ENCODE measurements at regions not wholly inside any gene's neighbourhood (a gene's known extent, or its start where the extent isn't known, plus 50 kb on each side); places are given as distances from the start of the nearest gene placed in this dataset.

GRCh38 chr10:4063717-4064116 lies 278.7 kb upstream of the KLF6 start:
- no peak for DNase-seq

GRCh38 chr10:4062751-4063150 lies 277.7 kb upstream of the KLF6 start:
- DNase-seq: no peak

- no peak for DNase-seq
Observed at GRCh38 chr10:4062072-4062471, 277.1 kb upstream of the KLF6 start.

GRCh38 chr10:4061441-4061951 lies 276.5 kb upstream of the KLF6 start:
- DNase-seq: no peak

GRCh38 chr10:4059471-4060138 lies 274.6 kb upstream of the KLF6 start:
- DNase-seq: no peak

- DNase-seq: no peak
Observed at GRCh38 chr10:4058514-4059029, 273.6 kb upstream of the KLF6 start.

GRCh38 chr10:4057725-4058513 lies 272.9 kb upstream of the KLF6 start:
- no peak for DNase-seq

GRCh38 chr10:4057021-4057420 lies 272.0 kb upstream of the KLF6 start:
- DNase-seq: no peak

GRCh38 chr10:4054656-4055435 lies 269.8 kb upstream of the KLF6 start:
- no peak for DNase-seq

- DNase-seq: no peak
Observed at GRCh38 chr10:4053940-4054339, 268.9 kb upstream of the KLF6 start.

GRCh38 chr10:4051641-4052151 lies 266.7 kb upstream of the KLF6 start:
- DNase-seq: no peak

GRCh38 chr10:4051011-4051640 lies 266.1 kb upstream of the KLF6 start:
- no peak for DNase-seq

- DNase-seq: no peak
Observed at GRCh38 chr10:4050061-4050460, 265.1 kb upstream of the KLF6 start.

- DNase-seq: no peak
Observed at GRCh38 chr10:4049348-4049747, 264.3 kb upstream of the KLF6 start.

- no peak for DNase-seq
Observed at GRCh38 chr10:4048236-4048864, 263.3 kb upstream of the KLF6 start.

- no peak for DNase-seq
Observed at GRCh38 chr10:4046712-4047354, 261.8 kb upstream of the KLF6 start.

GRCh38 chr10:4046030-4046429 lies 261.0 kb upstream of the KLF6 start:
- DNase-seq: no peak

GRCh38 chr10:4043897-4044665 lies 259.1 kb upstream of the KLF6 start:
- no peak for DNase-seq

- no peak for DNase-seq
Observed at GRCh38 chr10:4041635-4042034, 256.6 kb upstream of the KLF6 start.

GRCh38 chr10:4038000-4038399 lies 253.0 kb upstream of the KLF6 start:
- no peak for DNase-seq

- DNase-seq: no peak
Observed at GRCh38 chr10:4035599-4035945, 250.6 kb upstream of the KLF6 start.

Data from cerebellar nuclear complex (tissue), 1 donor.